Mesodermal cell (in vitro differentiated cells): ENCODE measurements at regions not wholly inside any gene's neighbourhood (a gene's known extent, or its start where the extent isn't known, plus 50 kb on each side); places are given as distances from the start of the nearest gene placed in this dataset.

Experiments
- H3K27ac ChIP-seq: 2 replicates; pipeline ENCODE4 v1.7.0; 2013; ENCODE audit warnings: mild to moderate bottlenecking, low read depth, low read length, moderate library complexity; ENCODE audit not compliant: severe bottlenecking
- H3K36me3 ChIP-seq: 2 replicates; pipeline ENCODE4 v1.7.1; 2013; ENCODE audit warnings: mild to moderate bottlenecking, low read length, moderate library complexity; ENCODE audit not compliant: control insufficient read depth, insufficient read depth
- H3K4me1 ChIP-seq: one replicate; pipeline ENCODE4 v1.7.1; 2013; ENCODE audit warnings: mild to moderate bottlenecking, low read length; ENCODE audit not compliant: insufficient read depth, control insufficient read depth, poor library complexity, severe bottlenecking
- H3K4me3 ChIP-seq: 2 replicates; pipeline ENCODE4 v1.7.0; 2013; ENCODE audit warnings: low read length, control low read depth, mild to moderate bottlenecking; ENCODE audit not compliant: insufficient read depth, poor library complexity, severe bottlenecking; ENCODE audit errors: extremely low read depth
- H3K9me3 ChIP-seq: 2 replicates; pipeline ENCODE4 v1.7.1; 2013; ENCODE audit warnings: mild to moderate bottlenecking, low read length, moderate library complexity; ENCODE audit not compliant: control insufficient read depth
- WGBS, 2 experiments: methylation state at CpG; one replicate each; pipeline ENCODE4 v1.1.5; 2013; ENCODE audit warnings: missing lambda C conversion rate in 2 of 2; ENCODE audit not compliant: insufficient coverage in 2 of 2; 5-methylcytosine and 5-hydroxymethylcytosine counted together

DNA sequence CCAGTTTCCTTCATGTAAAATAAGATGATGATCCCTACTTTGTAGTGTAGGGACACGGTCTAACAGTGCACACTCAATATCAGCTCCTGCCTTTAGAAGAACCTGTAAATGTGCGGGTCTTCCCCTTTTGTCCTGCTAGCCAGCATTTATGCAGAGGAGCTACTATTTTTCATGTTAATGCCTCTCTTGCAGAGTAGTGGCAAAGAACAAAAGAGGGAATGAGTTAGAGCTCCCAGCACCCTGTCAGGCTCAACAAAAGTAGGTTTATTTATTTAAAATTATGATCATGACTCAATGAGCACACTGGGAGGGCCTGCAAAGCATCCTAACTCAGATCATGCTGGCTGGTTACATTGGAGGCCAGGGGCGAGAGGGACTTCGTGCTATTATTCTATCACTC is 414.5 kb upstream of the COBL start:
- no peak overlapping the region for H3K27ac ChIP-seq
- H3K4me1 ChIP-seq, result no peaks in the 10 kb centered on the region
- no peak overlapping the region for H3K4me3 ChIP-seq
- H3K36me3 ChIP-seq, result no peaks in the 10 kb centered on the region
- H3K9me3 ChIP-seq, result no peaks in the 10 kb centered on the region
- WGBS, 2 experiments, result 7% methylated on average over 2 of the region's 4 CpGs; no CpG with 5 or more reads in 1 of the 2 experiments

DNA sequence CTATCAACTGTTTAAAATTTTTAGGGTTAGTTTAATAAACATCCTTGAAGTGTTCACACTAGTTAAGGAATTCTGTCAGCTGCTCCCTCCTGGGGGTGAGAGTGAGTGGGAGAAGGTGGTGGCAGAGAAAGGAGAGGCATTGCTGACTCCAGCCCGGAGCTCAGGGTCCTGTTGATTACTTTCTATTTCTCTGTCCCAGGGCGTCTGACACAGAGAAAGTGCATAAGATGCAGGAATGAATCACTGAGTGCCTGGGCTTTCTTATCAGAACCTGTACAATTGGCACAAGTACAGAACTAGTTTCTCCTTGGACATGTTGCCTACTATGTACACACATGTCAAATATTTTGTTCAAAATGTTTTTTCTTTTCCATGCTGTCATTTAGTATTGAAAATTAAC is 410.8 kb upstream of the COBL start:
- H3K4me3 ChIP-seq, result no peak overlapping the region
- H3K4me1 ChIP-seq, result no peaks in the 10 kb centered on the region
- H3K27ac ChIP-seq, result no peak overlapping the region
- H3K9me3 ChIP-seq, result no peaks in the 10 kb centered on the region
- WGBS, 2 experiments, result 79 to 80% methylated on average over 1 to 2 of the region's 2 CpGs
- H3K36me3 ChIP-seq, result no peaks in the 10 kb centered on the region

DNA sequence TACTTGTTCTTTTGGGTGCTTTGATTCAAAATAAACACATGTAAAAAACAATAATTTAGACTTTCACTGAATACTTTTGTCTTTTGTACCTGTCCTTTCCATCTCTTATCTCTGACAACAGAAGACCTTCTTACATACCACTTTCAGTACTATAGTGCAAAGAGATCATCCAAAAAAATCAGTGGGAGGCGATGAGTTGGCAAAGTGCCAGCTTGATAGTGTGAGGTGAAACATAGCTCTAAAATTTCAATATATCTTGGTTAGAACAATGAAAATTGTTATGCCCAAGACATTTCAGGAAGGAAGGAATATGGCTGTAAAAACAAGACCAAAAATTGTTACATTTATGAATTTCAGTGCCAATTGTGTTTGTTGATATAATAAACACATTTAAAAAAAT is 390.2 kb upstream of the COBL start:
- no CpG with 5 or more reads among the region's 1 CpG for WGBS, 2 experiments
- H3K4me1 ChIP-seq, result no peaks in the 10 kb centered on the region
- H3K36me3 ChIP-seq, result no peaks in the 10 kb centered on the region
- H3K9me3 ChIP-seq, result no peaks in the 10 kb centered on the region
- no peak overlapping the region for H3K27ac ChIP-seq
- H3K4me3 ChIP-seq, result no peak overlapping the region

DNA sequence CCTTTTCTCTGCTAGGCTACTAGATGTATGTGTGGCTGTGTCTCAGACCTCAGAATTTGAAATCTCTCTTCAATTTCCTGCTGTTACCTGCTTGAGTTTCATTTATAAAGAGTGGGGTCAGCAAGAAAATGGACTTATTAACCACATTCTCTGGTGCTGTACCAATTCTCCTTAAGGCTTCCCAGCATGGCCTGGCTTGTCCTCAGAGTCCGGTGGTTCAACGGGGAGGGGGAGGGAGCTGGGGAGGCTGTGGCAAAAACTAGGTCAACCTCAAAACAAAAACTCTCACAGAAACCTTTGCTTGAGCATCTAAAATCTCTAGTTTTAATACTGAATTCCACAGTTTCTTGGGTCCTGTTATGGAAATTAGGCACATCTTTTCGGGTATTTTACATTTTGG is 389.1 kb upstream of the COBL start:
- Histone ChIP-seq H3K4me1 (no peaks in the 10 kb centered on the region), H3K36me3 (no peaks in the 10 kb centered on the region), H3K27ac (no peak overlapping the region), H3K4me3 (no peak overlapping the region), H3K9me3 (no peaks in the 10 kb centered on the region)
- 80% methylated on average over 1 of the region's 3 CpGs for WGBS, 2 experiments

DNA sequence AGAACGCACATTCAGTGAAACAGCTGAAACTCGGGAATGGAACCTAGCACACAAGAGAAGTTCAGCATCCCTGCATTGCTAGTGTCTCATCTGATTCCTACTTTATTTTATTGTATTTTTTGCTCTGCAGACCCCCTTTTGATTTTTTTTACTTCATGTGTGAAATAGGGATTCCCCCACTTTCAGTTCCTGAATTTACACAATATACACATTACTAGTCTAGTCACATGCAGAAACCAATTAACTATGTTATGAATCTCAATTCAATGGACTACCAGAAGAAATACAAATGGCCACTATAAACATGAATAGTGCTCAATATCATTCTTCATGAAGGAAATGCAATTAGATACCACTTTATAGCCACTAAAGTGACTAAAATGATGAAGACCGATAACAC is 386.1 kb upstream of the COBL start:
- Histone ChIP-seq H3K4me3 (no peak overlapping the region), H3K9me3 (no peaks in the 10 kb centered on the region), H3K27ac (no peak overlapping the region), H3K36me3 (no peaks in the 10 kb centered on the region), H3K4me1 (no peaks in the 10 kb centered on the region)
- WGBS, 2 experiments, result 100% methylated on average over 2 of the region's 3 CpGs

DNA sequence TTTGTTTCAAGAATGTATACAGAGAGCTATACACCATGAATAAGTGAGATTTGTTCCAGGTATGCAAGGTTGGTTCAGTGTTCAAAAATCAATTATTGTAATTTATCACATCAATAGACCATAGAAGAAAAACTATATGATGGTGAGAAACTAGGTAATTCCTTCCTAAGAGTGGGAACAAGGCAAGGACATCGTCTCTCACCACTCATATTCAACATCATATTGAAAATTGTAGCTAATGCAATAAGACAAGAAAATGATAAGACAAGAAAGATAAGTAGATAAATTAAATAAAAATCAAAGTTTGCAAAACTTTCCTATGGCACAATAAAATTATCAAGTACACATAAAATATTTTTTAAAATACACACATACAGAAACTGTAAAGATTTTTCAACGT is 385.3 kb upstream of the COBL start:
- H3K4me3 ChIP-seq, result no peak overlapping the region
- no peak overlapping the region for H3K27ac ChIP-seq
- H3K9me3 ChIP-seq, result no peaks in the 10 kb centered on the region
- no peaks in the 10 kb centered on the region for H3K4me1 ChIP-seq
- WGBS, 2 experiments, result no CpG with 5 or more reads among the region's 2 CpGs
- no peaks in the 10 kb centered on the region for H3K36me3 ChIP-seq

DNA sequence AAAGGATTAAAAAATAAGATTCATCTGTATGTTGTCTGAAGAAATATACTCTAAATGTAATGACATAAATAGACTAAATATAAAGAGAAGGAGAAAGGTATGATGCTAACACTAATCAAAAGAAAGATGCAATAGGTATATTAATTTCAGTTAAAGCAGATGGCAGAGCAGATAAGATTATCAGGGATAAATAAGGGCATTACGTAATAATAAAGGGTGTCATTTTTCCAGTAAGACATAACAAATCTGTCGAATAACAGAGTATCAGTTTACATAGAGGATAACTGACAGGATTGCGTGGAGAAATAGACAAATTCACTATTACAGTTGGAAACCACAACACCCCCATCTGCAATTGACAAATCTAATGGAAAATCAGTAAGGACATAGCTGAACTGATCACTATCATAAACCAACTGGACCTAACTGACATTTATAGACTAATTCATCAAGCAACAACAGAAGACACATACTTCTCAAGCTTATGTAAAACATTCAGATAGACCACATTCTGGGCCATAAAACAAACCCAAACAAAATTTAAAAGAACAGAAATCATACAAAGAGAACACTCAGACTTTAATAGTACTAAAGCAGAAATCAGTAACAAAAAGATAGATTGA is 384.1 kb upstream of the COBL start:
- H3K36me3 ChIP-seq, result no peaks in the 10 kb centered on the region
- H3K4me1 ChIP-seq, result no peaks in the 10 kb centered on the region
- no peak overlapping the region for H3K27ac ChIP-seq
- WGBS, 2 experiments, result 80 to 100% methylated on average over 1 to 3 of the region's 3 CpGs
- no peak overlapping the region for H3K4me3 ChIP-seq
- no peaks in the 10 kb centered on the region for H3K9me3 ChIP-seq

DNA sequence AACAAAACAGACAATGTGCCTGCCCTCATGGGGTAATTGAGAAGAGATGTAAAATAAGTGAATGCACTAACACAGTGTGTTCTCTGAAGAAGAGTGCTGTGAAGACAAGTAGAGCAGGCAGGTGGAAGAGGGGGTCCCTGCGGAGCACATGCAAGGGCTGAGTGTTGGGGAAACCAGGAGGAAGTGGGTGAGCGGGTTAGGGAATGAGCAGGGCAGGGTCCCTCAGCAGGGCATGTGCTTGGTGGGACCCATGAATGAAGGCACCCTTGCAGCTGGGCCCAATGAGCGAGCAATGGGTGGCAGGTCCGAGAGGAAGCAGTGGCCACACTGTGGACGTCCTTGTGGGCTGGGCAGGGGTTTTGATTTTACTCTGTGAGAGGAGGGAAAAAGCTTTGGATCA is 376.6 kb upstream of the COBL start:
- 81 to 87% methylated on average over 4 to 5 of the region's 5 CpGs for WGBS, 2 experiments
- no peaks in the 10 kb centered on the region for H3K9me3 ChIP-seq
- H3K4me1 ChIP-seq, result no peaks in the 10 kb centered on the region
- no peaks in the 10 kb centered on the region for H3K36me3 ChIP-seq
- H3K4me3 ChIP-seq, result no peak overlapping the region
- H3K27ac ChIP-seq, result no peak overlapping the region

DNA sequence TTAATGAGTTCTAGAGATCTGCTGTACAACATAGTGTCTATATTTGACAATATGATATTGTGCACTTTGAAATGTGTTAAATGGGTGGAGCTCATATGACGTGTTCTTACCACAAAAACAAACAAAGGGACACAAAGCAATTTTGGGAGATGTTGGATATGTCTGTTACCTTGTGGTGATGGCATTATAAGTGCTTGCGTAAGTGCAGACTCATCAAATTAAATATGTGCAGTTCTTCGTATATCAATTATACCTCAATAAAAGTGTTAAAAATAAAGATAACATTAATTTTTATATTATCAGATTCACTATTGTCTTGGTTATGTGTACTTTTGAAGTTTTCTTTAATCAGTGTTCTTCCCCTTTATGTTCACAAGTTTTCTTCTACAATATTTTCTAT is 372.9 kb upstream of the COBL start:
- no CpG with 5 or more reads among the region's 3 CpGs for WGBS, 2 experiments
- H3K36me3 ChIP-seq, result no peaks in the 10 kb centered on the region
- H3K27ac ChIP-seq, result no peak overlapping the region
- H3K4me3 ChIP-seq, result no peak overlapping the region
- H3K4me1 ChIP-seq, result no peaks in the 10 kb centered on the region
- H3K9me3 ChIP-seq, result no peaks in the 10 kb centered on the region

DNA sequence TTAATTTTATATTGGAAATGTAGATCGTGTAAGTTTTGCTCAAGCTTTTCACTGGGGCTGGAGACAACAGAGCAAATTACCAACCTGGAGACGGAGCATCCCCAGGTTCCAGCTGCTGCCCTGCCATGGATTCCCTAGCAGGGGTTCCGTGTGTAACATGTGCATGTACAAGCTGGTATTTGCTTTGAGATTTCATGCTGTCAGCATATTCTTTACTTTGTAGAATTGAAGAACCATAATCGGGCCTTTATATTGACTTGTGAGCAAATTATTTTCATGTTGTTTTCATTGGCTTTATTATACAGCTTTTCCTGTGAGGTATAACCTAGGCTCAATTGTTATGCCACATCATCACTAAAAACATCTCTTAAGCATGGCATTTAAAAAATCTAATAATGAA is 369.2 kb upstream of the COBL start:
- H3K4me3 ChIP-seq, result no peak overlapping the region
- no peak overlapping the region for H3K27ac ChIP-seq
- no peaks in the 10 kb centered on the region for H3K9me3 ChIP-seq
- 97 to 100% methylated on average over 2 to 3 of the region's 4 CpGs for WGBS, 2 experiments
- no peaks in the 10 kb centered on the region for H3K4me1 ChIP-seq
- no peaks in the 10 kb centered on the region for H3K36me3 ChIP-seq

DNA sequence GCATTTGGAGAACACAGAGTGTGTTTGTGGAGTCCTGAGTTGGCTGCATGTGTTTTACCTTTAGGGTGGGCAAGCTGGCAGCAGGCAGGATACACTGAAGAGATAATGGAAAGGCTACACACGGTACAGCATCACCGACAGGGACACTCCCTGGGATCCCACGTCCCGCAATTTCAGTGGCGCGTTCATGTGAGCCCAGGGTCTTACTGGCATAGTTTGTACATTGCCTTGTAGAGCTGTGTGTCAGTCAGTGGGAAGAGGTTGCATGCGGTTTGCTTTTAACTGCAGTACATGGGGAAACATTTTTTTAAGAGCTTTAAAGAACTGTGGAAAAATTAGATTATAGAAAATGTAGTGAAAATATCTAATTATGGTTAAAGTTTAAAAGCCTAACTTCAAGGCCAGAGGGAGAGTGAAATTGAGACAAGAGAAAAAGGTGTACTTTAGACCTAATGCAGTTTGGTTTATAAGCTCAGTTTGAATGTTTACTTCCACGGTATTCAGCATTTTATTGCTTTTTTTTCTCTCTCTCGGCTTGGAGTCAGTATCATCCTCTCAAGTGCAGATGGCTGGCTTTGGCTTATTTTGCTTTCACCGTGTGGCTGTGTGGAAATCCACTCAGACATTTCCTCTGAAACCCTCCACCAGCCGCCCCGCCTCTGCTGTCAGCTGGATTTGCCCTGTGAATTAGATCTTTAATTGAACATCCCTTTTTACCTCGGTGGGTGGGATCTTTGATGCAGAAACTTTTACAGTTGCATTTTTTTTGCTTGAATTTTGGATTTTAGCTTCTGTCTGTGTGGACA is 364.2 kb upstream of the COBL start:
- WGBS, 2 experiments, result 82 to 95% methylated on average over 10 to 11 of the region's 13 CpGs
- H3K4me1 ChIP-seq, result no peaks in the 10 kb centered on the region
- H3K36me3 ChIP-seq, result no peaks in the 10 kb centered on the region
- H3K27ac ChIP-seq, result no peak overlapping the region
- no peaks in the 10 kb centered on the region for H3K9me3 ChIP-seq
- no peak overlapping the region for H3K4me3 ChIP-seq
